Omental fat pad (tissue), 3 donors: ENCODE measurements at regions not wholly inside any gene's neighbourhood (a gene's known extent, or its start where the extent isn't known, plus 50 kb on each side); places are given as distances from the start of the nearest gene placed in this dataset.
"Not testable (repeated sequence)": the region's sequence is repeated elsewhere in the genome, so short reads cannot be mapped to it uniquely, and the experiment has no call there.

Experiments used
- ATAC-seq: fragments of 150-250 bp; one replicate; pipeline ENCODE4 v1.9.1; 2016; ENCODE audit warnings: mild to moderate bottlenecking, moderate library complexity; ENCODE audit not compliant: low FRiP score
- DNase-seq: peaks from one replicate; pipeline ENCODE4 v3.0.0-alpha.2; 2019; ENCODE audit warnings: low spot score
- TF ChIP-seq, protein P1 (sequence below), 3 donors: fragments of 450-650 bp; IDR thresholded peaks; one replicate each; pipeline ENCODE4 v1.5.1; 2016 to 2017; ENCODE audit warnings: antibody characterized with exemption in 3 of 3, mild to moderate bottlenecking in 3 of 3, moderate library complexity in 2 of 3

DNA sequence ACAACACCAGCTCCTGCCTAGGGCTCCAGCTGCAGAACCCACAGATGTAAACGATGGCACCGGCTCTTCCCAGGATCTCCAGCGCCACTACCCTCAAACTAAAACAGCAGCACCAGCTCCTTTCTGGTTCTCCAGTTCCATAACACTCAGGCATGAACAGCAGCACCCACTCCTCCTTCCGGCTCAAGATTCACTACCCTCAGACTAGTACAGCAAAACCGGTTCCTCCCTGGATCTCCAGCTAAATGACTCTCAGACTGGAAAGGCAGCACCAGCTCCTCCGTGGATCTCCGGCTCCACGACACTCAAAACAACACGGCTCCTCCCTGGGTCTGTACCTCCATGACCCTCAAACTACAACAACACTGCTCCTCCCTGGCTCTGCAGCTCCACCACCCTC lies 325.0 kb downstream of the PREX1 start:
- TF ChIP-seq, protein P1, sequence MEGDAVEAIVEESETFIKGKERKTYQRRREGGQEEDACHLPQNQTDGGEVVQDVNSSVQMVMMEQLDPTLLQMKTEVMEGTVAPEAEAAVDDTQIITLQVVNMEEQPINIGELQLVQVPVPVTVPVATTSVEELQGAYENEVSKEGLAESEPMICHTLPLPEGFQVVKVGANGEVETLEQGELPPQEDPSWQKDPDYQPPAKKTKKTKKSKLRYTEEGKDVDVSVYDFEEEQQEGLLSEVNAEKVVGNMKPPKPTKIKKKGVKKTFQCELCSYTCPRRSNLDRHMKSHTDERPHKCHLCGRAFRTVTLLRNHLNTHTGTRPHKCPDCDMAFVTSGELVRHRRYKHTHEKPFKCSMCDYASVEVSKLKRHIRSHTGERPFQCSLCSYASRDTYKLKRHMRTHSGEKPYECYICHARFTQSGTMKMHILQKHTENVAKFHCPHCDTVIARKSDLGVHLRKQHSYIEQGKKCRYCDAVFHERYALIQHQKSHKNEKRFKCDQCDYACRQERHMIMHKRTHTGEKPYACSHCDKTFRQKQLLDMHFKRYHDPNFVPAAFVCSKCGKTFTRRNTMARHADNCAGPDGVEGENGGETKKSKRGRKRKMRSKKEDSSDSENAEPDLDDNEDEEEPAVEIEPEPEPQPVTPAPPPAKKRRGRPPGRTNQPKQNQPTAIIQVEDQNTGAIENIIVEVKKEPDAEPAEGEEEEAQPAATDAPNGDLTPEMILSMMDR (IDR thresholded peaks at IDR 0.05) = no peak
- no peak for ATAC-seq

DNA sequence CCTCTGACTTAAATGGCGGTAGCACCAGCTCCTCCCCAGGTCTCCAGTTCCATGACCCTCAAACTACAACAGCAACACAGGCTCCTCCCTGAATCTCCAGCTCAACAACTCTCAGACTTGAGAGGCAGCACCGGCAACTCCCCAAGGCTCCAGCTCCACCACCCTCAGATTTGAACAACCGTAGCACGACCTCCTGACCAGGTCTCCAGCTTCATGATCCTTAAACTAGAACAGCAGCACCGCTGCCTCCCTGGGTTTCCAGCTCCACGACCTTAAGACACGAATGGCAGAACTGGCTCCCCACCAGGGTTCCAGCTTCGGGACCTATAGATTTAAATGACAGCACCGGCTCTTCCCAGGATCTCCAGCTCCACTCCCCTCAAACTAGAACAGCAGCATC lies 325.8 kb downstream of the PREX1 start:
- TF ChIP-seq, protein P1 (IDR thresholded peaks at IDR 0.05) = no peak
- ATAC-seq (no peak), DNase-seq (no peak)

More for the DNA sequence above, 325.0 kb downstream of the PREX1 start:
- DNase-seq = no peak

DNA sequence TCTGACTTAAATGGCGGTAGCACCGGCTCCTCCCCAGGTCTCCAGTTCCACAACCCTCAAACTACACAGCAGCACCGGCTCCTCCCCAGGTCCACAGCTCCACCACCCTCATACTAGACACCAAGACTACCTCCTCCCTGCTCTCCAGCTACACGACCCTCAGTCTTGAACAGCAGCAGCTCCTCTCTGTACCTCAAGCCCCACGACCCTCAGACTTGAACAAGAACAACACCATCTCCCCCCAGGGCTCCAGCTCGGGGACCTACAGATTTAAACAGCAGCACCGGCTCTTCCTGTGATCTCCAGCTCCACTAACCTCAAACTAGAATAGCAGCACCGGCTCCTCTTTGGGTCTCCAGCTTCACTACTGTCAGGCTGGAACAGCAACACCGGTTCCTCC lies 326.9 kb downstream of the PREX1 start:
- ATAC-seq, DNase-seq: not testable (repeated sequence)

DNA sequence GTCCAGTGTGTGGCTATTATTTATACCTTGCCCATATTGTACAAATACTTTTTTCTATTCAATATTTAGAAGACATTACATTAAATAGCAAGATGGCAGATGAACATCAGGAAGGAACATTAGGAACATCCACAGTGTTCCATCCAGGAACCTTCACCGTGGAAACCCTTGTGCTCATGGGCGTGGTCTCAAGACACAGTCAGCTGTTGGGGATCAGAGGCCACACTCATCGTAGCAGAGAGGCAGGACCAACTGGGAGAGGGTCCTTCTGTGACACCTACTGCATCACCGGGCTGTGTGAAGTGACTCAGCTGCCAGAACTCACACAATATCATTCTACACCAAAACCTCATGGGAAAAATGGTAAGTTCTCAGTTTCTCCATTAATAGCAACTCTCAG lies 328.9 kb downstream of the PREX1 start:
- not testable (repeated sequence) for DNase-seq, ATAC-seq

DNA sequence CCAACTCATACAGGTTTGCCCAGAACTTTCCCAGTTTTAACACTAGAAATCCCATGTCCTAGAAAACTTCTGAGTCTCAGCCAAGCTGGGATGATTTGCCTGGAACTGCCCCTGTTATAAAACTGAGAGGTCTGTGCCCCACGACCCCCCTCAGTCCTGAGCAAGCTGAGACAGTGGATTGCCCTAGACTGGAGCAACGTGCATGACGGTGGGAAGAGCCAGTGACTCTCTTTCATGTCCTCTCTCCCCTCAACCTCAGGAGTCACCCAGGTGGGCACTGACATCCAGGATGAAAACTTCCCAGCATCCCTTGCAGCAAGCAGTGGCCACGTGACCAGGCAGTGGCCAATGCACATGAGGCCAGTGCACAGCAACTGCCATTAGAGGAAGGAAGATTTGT lies 329.7 kb downstream of the PREX1 start:
- DNase-seq, ATAC-seq: not testable (repeated sequence)

DNA sequence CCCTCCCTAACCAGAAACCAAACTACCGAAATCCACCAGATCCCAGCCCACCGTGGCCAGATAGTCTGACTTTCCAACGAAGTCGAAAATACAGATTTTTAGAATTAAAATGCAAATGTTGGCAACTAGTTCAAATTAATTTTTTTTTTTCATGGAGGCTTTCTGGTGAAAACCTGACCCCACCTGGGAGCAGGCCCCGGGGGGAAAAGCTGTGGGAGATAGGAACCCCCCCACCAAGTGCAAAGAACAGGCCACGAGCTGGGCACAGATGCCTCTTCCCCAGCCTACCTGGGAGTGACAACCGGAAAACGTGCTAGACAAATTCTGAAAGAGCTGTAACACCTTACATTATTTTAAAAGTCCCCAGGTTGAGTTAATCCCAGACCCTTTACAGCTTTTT lies 333.8 kb downstream of the PREX1 start:
- TF ChIP-seq, protein P1 (IDR thresholded peaks at IDR 0.05) = no peak
- DNase-seq = no peak
- no peak for ATAC-seq

DNA sequence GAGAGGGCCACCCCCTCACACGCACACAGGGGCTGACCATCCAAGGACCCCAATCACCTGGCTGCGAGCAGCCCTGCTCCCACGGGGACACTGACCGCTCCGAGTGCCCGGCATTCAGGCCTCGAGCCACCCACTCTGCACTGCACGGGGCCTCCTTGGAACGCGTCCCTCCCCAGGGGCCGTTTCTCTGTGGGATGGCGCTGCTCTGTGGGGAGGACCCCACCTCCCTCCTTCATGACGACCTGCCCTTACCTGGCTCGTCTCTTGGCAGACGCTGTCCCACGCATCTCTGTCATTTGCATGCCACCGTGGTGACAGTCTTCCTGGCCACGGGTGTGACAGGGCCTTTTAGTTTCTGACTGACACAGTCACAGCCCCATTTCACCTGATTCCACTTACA lies 334.5 kb downstream of the PREX1 start:
- not testable (repeated sequence) for DNase-seq, ATAC-seq

DNA sequence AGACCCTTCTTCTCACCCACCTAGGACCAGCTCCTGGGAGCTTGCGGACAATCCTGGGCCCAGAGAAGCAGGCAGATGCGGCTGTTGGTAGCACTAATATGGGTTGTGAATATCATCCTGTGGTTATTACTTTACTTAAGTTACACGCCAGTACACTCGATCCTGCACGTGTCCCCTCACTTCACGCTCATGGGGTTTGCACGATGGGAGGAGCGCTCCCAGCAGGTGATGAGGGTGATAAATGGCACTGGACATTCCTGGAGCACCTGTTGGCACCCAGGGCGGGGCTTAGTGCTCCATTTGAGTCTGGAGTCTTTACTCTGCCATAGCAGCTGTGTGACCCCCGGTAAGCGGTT lies 335.1 kb downstream of the PREX1 start:
- no peak for DNase-seq
- no peak for ATAC-seq
- TF ChIP-seq, protein P1 (IDR thresholded peaks at IDR 0.05) = no peak

DNA sequence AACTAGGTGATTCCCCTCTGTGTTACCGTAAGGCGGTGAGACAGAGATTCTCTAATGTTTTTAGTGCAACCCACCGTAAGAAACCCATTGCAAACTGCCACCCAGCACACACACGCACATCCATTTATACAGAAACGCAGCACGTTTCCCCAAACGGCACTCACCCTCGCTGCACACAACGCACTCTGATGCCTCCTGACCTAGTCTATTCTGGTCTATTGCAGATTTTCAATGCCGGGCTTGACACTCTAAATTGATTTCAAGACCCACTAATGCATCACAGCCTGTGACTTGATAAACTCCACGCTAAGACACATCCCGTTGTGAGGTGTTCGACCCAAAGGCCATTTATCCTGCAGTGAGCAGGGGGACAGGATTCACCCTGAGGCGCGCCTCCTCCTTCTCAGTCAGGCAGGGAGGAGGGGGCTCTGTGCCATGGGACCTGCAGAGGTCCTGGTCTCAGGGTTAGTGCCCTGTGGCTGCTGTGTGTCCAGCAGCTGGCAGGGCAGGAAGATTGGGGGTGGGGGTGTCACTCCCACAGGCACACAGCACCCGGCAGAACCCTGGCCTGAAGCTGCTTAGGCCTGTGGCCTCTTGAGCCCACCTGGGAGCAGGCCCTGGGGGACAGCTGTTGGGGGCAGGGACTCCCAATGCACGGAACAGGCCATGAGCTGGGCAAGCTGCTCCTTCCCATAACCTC lies 335.6 kb downstream of the PREX1 start:
- TF ChIP-seq, protein P1 (IDR thresholded peaks at IDR 0.05) = no peak
- DNase-seq (no peak), ATAC-seq (no peak)
